A549 (cell line): ENCODE measurements at regions not wholly inside any gene's neighbourhood (a gene's known extent, or its start where the extent isn't known, plus 50 kb on each side); places are given as distances from the start of the nearest gene placed in this dataset.

Experiments used
- CHD4 ChIP-seq: fragments of 200-600 bp; sonication (generic); IDR thresholded peaks from 2 replicates; pipeline ENCODE4 v1.6.1; 2016; ENCODE audit warnings: antibody characterized with exemption, mild to moderate bottlenecking, borderline replicate concordance
- CTCF ChIP-seq: fragments of >200 bp; sonication (Bioruptor Twin); formaldehyde crosslinking; IDR thresholded peaks from 3 replicates; pipeline ENCODE4 v1.5.1; 2016
- HOXA7 ChIP-seq: fragments of 250-450 bp; sonication (Bioruptor Pico); IDR thresholded peaks from 2 replicates; pipeline ENCODE4 v1.5.0; 2020; ENCODE audit warnings: mild to moderate bottlenecking, moderate library complexity
- REST ChIP-seq: fragments of 200-600 bp; sonication (generic); IDR thresholded peaks from 2 replicates; pipeline ENCODE4 v1.6.1; 2016; ENCODE audit warnings: antibody characterized with exemption, mild to moderate bottlenecking, moderate library complexity

- TF ChIP-seq HOXA7 (CRISPR knock-in tag), result no peak
- TF ChIP-seq CTCF, result no peak
- TF ChIP-seq REST, result no peak
- no peak for TF ChIP-seq CHD4
Measured at GRCh38 chr1:81592233-81592632, 208.5 kb upstream of the ADGRL2 start.
